ENCODE measurements at regions not wholly inside any gene's neighbourhood (a gene's known extent, or its start where the extent isn't known, plus 50 kb on each side); places are given as distances from the start of the nearest gene placed in this dataset.

- H3K36me3 ChIP-seq (ENCODE audit: control insufficient read depth in 2 of 2, insufficient read depth in 2 of 2, low read length in 1 of 2) = no peaks in the 10 kb centered on the region
- H3K4me3 ChIP-seq (ENCODE audit: low read depth in 1 of 2, low read length in 2 of 2) = no peak overlapping the region
- WGBS, 2 donors = 53 to 59% methylated on average over 3 of the region's 3 CpGs
- H3K27ac ChIP-seq (ENCODE audit: low read depth in 2 of 2, low read length in 1 of 2) = no peak overlapping the region
- H3K27me3 ChIP-seq (ENCODE audit: control insufficient read depth in 1 of 2, insufficient read depth in 2 of 2, low read length in 2 of 2) = no peaks in the 10 kb centered on the region
- H3K9me3 ChIP-seq (ENCODE audit: control insufficient read depth in 2 of 2, insufficient read depth in 1 of 2, low read depth in 1 of 2, low read length in 1 of 2) = no peaks in the 10 kb centered on the region
- no peaks in the 10 kb centered on the region for H3K4me1 ChIP-seq (ENCODE audit: control insufficient read depth in 2 of 2, insufficient read depth in 2 of 2, low read length in 1 of 2)
Measured at GRCh38 chr11:11043721-11044120, 185.9 kb upstream of the ZBED5 start.

- Histone ChIP-seq H3K27ac (ENCODE audit: low read depth in 2 of 2, low read length in 1 of 2) (peak overlapping the region in 1 of 2 donors; percentile 7), H3K27me3 (ENCODE audit: control insufficient read depth in 1 of 2, insufficient read depth in 2 of 2, low read length in 2 of 2) (no peaks in the 10 kb centered on the region), H3K36me3 (ENCODE audit: control insufficient read depth in 2 of 2, insufficient read depth in 2 of 2, low read length in 1 of 2) (no peaks in the 10 kb centered on the region), H3K4me3 (ENCODE audit: low read depth in 1 of 2, low read length in 2 of 2) (no peak overlapping the region), H3K9me3 (ENCODE audit: control insufficient read depth in 2 of 2, insufficient read depth in 1 of 2, low read depth in 1 of 2, low read length in 1 of 2) (no peaks in the 10 kb centered on the region), H3K4me1 (ENCODE audit: control insufficient read depth in 2 of 2, insufficient read depth in 2 of 2, low read length in 1 of 2) (peaks cover 0 to 2% of the 10 kb centered on the region in 2 donors)
- 74 to 77% methylated on average over 5 of the region's 5 CpGs for WGBS, 2 donors
Measured at GRCh38 chr11:11039208-11039965, 181.5 kb upstream of the ZBED5 start.

DNA sequence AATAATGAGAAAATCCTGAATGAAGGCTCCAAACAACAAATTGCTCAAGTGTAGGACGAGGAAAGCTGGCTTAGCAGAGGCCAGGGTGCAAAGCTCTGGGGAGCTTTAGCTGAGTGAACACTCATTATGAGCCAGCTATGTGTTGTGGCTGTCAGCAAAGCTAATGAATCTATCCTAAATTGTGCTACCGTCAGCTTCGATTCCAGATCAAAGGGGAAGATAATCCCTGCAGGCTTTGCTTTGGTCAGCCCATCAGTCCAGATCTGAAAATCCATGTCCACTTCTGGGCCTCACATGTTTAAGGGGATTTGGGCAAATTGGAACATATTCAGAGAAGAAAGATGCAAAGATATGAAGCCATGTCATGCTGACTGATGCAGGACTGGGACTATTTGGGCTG lies 180.9 kb upstream of the ZBED5 start:
- H3K27ac ChIP-seq (ENCODE audit: low read depth in 2 of 2, low read length in 1 of 2) = no peak overlapping the region

DNA sequence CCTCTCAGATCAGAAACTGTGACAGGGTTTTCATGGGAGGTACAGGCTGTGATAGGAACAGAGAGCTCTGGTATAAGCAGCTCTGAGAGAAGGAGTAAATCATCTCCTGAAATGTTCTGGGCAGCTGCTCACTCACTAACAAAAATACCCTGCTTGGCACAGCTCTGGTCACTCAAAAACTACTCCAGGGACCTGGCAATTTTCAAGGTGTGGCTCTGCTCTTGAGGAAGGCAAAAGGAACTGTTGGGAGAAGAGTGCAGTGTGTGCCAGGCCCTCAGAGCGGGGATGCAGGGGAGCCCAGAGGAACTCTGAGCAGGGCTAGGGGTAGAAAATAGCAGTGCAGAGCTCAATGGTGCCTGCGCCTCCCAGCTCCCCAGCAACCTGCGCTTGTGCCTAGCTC lies 180.5 kb upstream of the ZBED5 start:
- Histone ChIP-seq H3K4me3 (ENCODE audit: low read depth in 1 of 2, low read length in 2 of 2) (no peak overlapping the region), H3K27me3 (ENCODE audit: control insufficient read depth in 1 of 2, insufficient read depth in 2 of 2, low read length in 2 of 2) (no peaks in the 10 kb centered on the region), H3K36me3 (ENCODE audit: control insufficient read depth in 2 of 2, insufficient read depth in 2 of 2, low read length in 1 of 2) (no peaks in the 10 kb centered on the region), H3K9me3 (ENCODE audit: control insufficient read depth in 2 of 2, insufficient read depth in 1 of 2, low read depth in 1 of 2, low read length in 1 of 2) (no peaks in the 10 kb centered on the region), H3K4me1 (ENCODE audit: control insufficient read depth in 2 of 2, insufficient read depth in 2 of 2, low read length in 1 of 2) (peaks cover 0 to 2% of the 10 kb centered on the region in 2 donors), H3K27ac (ENCODE audit: low read depth in 2 of 2, low read length in 1 of 2) (no peak overlapping the region)
- 84 to 88% methylated on average over 3 of the region's 3 CpGs for WGBS, 2 donors

More for the DNA sequence above, 180.9 kb upstream of the ZBED5 start:
- no peaks in the 10 kb centered on the region for H3K27me3 ChIP-seq (ENCODE audit: control insufficient read depth in 1 of 2, insufficient read depth in 2 of 2, low read length in 2 of 2)
- no peaks in the 10 kb centered on the region for H3K36me3 ChIP-seq (ENCODE audit: control insufficient read depth in 2 of 2, insufficient read depth in 2 of 2, low read length in 1 of 2)
- H3K4me3 ChIP-seq (ENCODE audit: low read depth in 1 of 2, low read length in 2 of 2) = no peak overlapping the region
- H3K4me1 ChIP-seq (ENCODE audit: control insufficient read depth in 2 of 2, insufficient read depth in 2 of 2, low read length in 1 of 2) = peaks cover 0 to 2% of the 10 kb centered on the region in 2 donors
- H3K9me3 ChIP-seq (ENCODE audit: control insufficient read depth in 2 of 2, insufficient read depth in 1 of 2, low read depth in 1 of 2, low read length in 1 of 2) = no peaks in the 10 kb centered on the region
- 60 to 66% methylated on average over 3 of the region's 3 CpGs for WGBS, 2 donors

GRCh38 chr11:11036848-11037732 lies 179.2 kb upstream of the ZBED5 start:
- H3K27me3 ChIP-seq (ENCODE audit: control insufficient read depth in 1 of 2, insufficient read depth in 2 of 2, low read length in 2 of 2) = no peaks in the 10 kb centered on the region
- peaks cover 0 to 2% of the 10 kb centered on the region in 2 donors for H3K4me1 ChIP-seq (ENCODE audit: control insufficient read depth in 2 of 2, insufficient read depth in 2 of 2, low read length in 1 of 2)
- H3K27ac ChIP-seq (ENCODE audit: low read depth in 2 of 2, low read length in 1 of 2) = no peak overlapping the region
- H3K4me3 ChIP-seq (ENCODE audit: low read depth in 1 of 2, low read length in 2 of 2) = no peak overlapping the region
- no peaks in the 10 kb centered on the region for H3K9me3 ChIP-seq (ENCODE audit: control insufficient read depth in 2 of 2, insufficient read depth in 1 of 2, low read depth in 1 of 2, low read length in 1 of 2)
- no peaks in the 10 kb centered on the region for H3K36me3 ChIP-seq (ENCODE audit: control insufficient read depth in 2 of 2, insufficient read depth in 2 of 2, low read length in 1 of 2)
- WGBS, 2 donors = 67 to 77% methylated on average over 5 of the region's 5 CpGs

DNA sequence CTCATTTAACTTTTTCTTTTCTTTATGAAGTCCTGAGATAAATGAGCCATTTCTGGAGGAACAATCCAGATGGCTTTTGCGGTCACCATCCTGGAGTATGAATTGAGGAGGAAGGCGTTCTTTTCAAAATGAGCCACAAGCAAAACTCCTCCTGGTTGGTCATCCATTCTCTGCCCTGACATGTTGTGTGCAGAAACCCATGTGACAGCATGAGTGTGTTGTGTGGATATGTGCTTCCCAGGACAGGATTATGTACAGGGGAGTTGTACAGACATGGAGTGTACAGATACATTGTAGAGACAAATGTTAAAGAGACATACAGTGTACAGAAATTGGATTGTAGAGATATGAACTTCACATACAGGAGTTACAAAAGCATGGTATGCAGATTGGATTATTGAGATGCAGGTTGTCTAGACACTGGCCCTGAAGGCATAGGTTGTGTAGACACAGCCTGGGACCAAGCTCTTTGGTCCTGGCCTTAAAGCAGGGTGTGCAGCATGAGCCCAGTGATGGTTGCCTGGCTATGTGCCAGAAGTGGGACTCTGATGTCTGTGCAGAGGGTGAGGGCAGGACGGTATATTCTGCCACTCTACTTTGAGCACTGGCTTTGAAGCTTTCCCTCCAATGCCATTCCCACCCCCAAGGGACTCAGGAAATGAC lies 178.5 kb upstream of the ZBED5 start:
- no peaks in the 10 kb centered on the region for H3K36me3 ChIP-seq (ENCODE audit: control insufficient read depth in 2 of 2, insufficient read depth in 2 of 2, low read length in 1 of 2)
- 80 to 86% methylated on average over 3 of the region's 3 CpGs for WGBS, 2 donors
- H3K4me1 ChIP-seq (ENCODE audit: control insufficient read depth in 2 of 2, insufficient read depth in 2 of 2, low read length in 1 of 2) = peaks cover 0 to 2% of the 10 kb centered on the region in 2 donors
- no peaks in the 10 kb centered on the region for H3K27me3 ChIP-seq (ENCODE audit: control insufficient read depth in 1 of 2, insufficient read depth in 2 of 2, low read length in 2 of 2)
- H3K27ac ChIP-seq (ENCODE audit: low read depth in 2 of 2, low read length in 1 of 2) = no peak overlapping the region
- no peak overlapping the region for H3K4me3 ChIP-seq (ENCODE audit: low read depth in 1 of 2, low read length in 2 of 2)
- H3K9me3 ChIP-seq (ENCODE audit: control insufficient read depth in 2 of 2, insufficient read depth in 1 of 2, low read depth in 1 of 2, low read length in 1 of 2) = no peaks in the 10 kb centered on the region

DNA sequence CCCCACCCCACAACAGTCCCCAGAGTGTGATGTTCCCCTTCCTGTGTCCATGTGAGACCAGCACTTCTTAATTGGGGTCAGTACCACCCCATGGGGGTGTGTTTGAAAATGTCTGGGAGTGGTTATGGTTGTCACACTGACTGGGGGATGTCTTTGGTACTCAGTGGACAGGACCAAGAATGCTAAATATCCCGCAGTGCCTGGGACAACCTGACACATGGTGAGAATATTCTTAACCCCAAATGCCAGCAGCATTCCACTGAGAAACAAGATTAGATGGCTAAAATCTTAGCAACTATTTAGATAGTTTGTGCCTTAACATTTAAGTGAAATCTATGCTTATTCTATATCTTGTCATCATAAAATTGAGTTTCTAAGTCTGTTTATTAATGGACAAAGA lies 177.5 kb upstream of the ZBED5 start:
- H3K27me3 ChIP-seq (ENCODE audit: control insufficient read depth in 1 of 2, insufficient read depth in 2 of 2, low read length in 2 of 2) = no peaks in the 10 kb centered on the region
- H3K36me3 ChIP-seq (ENCODE audit: control insufficient read depth in 2 of 2, insufficient read depth in 2 of 2, low read length in 1 of 2) = no peaks in the 10 kb centered on the region
- peaks cover 0 to 2% of the 10 kb centered on the region in 2 donors for H3K4me1 ChIP-seq (ENCODE audit: control insufficient read depth in 2 of 2, insufficient read depth in 2 of 2, low read length in 1 of 2)
- H3K27ac ChIP-seq (ENCODE audit: low read depth in 2 of 2, low read length in 1 of 2) = no peak overlapping the region
- H3K9me3 ChIP-seq (ENCODE audit: control insufficient read depth in 2 of 2, insufficient read depth in 1 of 2, low read depth in 1 of 2, low read length in 1 of 2) = no peaks in the 10 kb centered on the region
- WGBS, 2 donors = 90 to 93% methylated on average over 1 of the region's 1 CpG
- no peak overlapping the region for H3K4me3 ChIP-seq (ENCODE audit: low read depth in 1 of 2, low read length in 2 of 2)

- Histone ChIP-seq H3K27ac (ENCODE audit: low read depth in 2 of 2, low read length in 1 of 2) (no peak overlapping the region), H3K27me3 (ENCODE audit: control insufficient read depth in 1 of 2, insufficient read depth in 2 of 2, low read length in 2 of 2) (no peaks in the 10 kb centered on the region), H3K9me3 (ENCODE audit: control insufficient read depth in 2 of 2, insufficient read depth in 1 of 2, low read depth in 1 of 2, low read length in 1 of 2) (no peaks in the 10 kb centered on the region), H3K4me1 (ENCODE audit: control insufficient read depth in 2 of 2, insufficient read depth in 2 of 2, low read length in 1 of 2) (peaks cover 0 to 2% of the 10 kb centered on the region in 2 donors), H3K36me3 (ENCODE audit: control insufficient read depth in 2 of 2, insufficient read depth in 2 of 2, low read length in 1 of 2) (no peaks in the 10 kb centered on the region), H3K4me3 (ENCODE audit: low read depth in 1 of 2, low read length in 2 of 2) (no peak overlapping the region)
- 57 to 71% methylated on average over 5 of the region's 5 CpGs for WGBS, 2 donors
Measured at GRCh38 chr11:11034476-11034875, 176.6 kb upstream of the ZBED5 start.

GRCh38 chr11:11032066-11032465 lies 174.2 kb upstream of the ZBED5 start:
- H3K4me3 ChIP-seq (ENCODE audit: low read depth in 1 of 2, low read length in 2 of 2) = no peak overlapping the region
- H3K9me3 ChIP-seq (ENCODE audit: control insufficient read depth in 2 of 2, insufficient read depth in 1 of 2, low read depth in 1 of 2, low read length in 1 of 2) = no peaks in the 10 kb centered on the region
- H3K36me3 ChIP-seq (ENCODE audit: control insufficient read depth in 2 of 2, insufficient read depth in 2 of 2, low read length in 1 of 2) = no peaks in the 10 kb centered on the region
- H3K27me3 ChIP-seq (ENCODE audit: control insufficient read depth in 1 of 2, insufficient read depth in 2 of 2, low read length in 2 of 2) = no peaks in the 10 kb centered on the region
- no peaks in the 10 kb centered on the region for H3K4me1 ChIP-seq (ENCODE audit: control insufficient read depth in 2 of 2, insufficient read depth in 2 of 2, low read length in 1 of 2)
- WGBS, 2 donors = 90 to 91% methylated on average over 1 of the region's 1 CpG
- no peak overlapping the region for H3K27ac ChIP-seq (ENCODE audit: low read depth in 2 of 2, low read length in 1 of 2)
